Mesenchymal stem cell (in vitro differentiated cells and primary cell): ENCODE measurements at regions not wholly inside any gene's neighbourhood (a gene's known extent, or its start where the extent isn't known, plus 50 kb on each side); places are given as distances from the start of the nearest gene placed in this dataset.

Experiments used
- DNase-seq: peaks from one replicate; pipeline ENCODE4 v3.0.0-alpha.2; 2013
- H2AFZ ChIP-seq: one replicate; pipeline ENCODE4 v1.6.1; 2013; ENCODE audit warnings: low read depth, mild to moderate bottlenecking, control low read depth, inconsistent platforms, low read length, moderate library complexity
- H2AK5ac ChIP-seq: 2 replicates; pipeline ENCODE4 v1.6.1; 2013; ENCODE audit warnings: low read length, moderate library complexity, mild to moderate bottlenecking, inconsistent platforms; ENCODE audit not compliant: severe bottlenecking
- H2BK120ac ChIP-seq: one replicate; pipeline ENCODE4 v1.6.1; 2013; ENCODE audit warnings: low read depth, mild to moderate bottlenecking, inconsistent platforms, low read length, moderate library complexity
- H2BK12ac ChIP-seq, 2 experiments: one replicate each; pipeline ENCODE4 v1.6.1; 2013; ENCODE audit warnings: inconsistent platforms in 2 of 2, low read length in 2 of 2, mild to moderate bottlenecking in 2 of 2, moderate library complexity in 2 of 2, control low read depth in 1 of 2
- H2BK15ac ChIP-seq: one replicate; pipeline ENCODE4 v1.6.1; 2013; ENCODE audit warnings: mild to moderate bottlenecking, low read depth, inconsistent platforms; ENCODE audit not compliant: poor library complexity, severe bottlenecking
- H2BK5ac ChIP-seq: 2 replicates; pipeline ENCODE4 v1.6.1; 2013; ENCODE audit warnings: low read depth, mild to moderate bottlenecking, low read length, control low read depth, inconsistent platforms; ENCODE audit not compliant: poor library complexity, severe bottlenecking
- H3K14ac ChIP-seq, 2 experiments: one replicate each; pipeline ENCODE4 v1.6.1; 2013; ENCODE audit warnings: inconsistent platforms in 2 of 2, low read length in 2 of 2, control low read depth in 1 of 2, mild to moderate bottlenecking in 1 of 2, moderate library complexity in 1 of 2
- H3K18ac ChIP-seq, 2 experiments: one replicate each; pipeline ENCODE4 v1.6.1; 2013; ENCODE audit warnings: inconsistent platforms in 2 of 2, low read length in 2 of 2, control low read depth in 1 of 2, low read depth in 1 of 2, mild to moderate bottlenecking in 1 of 2
- H3K23ac ChIP-seq, 2 experiments: one replicate each; pipeline ENCODE4 v1.6.1; 2013; ENCODE audit warnings: inconsistent platforms in 2 of 2, low read length in 2 of 2, mild to moderate bottlenecking in 2 of 2, moderate library complexity in 2 of 2, control low read depth in 1 of 2
- H3K27ac ChIP-seq: 2 replicates; pipeline ENCODE4 v1.5.1; 2013; ENCODE audit warnings: mild to moderate bottlenecking, moderate library complexity, low read length, control low read depth, inconsistent platforms; ENCODE audit not compliant: poor library complexity, severe bottlenecking
- H3K27me3 ChIP-seq, 2 experiments: 2 replicates each; pipeline versions ENCODE4 v1.6.1 to v1.7.0; 2013; ENCODE audit warnings: low read length in 2 of 2, mild to moderate bottlenecking in 2 of 2, moderate library complexity in 2 of 2, control low read depth in 1 of 2, inconsistent platforms in 1 of 2; ENCODE audit not compliant: control insufficient read depth in 1 of 2, insufficient read depth in 1 of 2
- H3K36me3 ChIP-seq, 2 experiments: 2 replicates each; pipeline versions ENCODE4 v1.6.1 to v1.7.0; 2013; ENCODE audit warnings: low read length in 2 of 2, control low read depth in 1 of 2, inconsistent platforms in 1 of 2, low read depth in 1 of 2, mild to moderate bottlenecking in 1 of 2; ENCODE audit not compliant: insufficient read depth in 2 of 2, control insufficient read depth in 1 of 2
- H3K4ac ChIP-seq, 2 experiments: one replicate each; pipeline ENCODE4 v1.6.1; 2013; ENCODE audit warnings: inconsistent platforms in 2 of 2, low read length in 2 of 2, mild to moderate bottlenecking in 2 of 2, moderate library complexity in 2 of 2, control low read depth in 1 of 2, low read depth in 1 of 2
- H3K4me1 ChIP-seq: 2 replicates; pipeline ENCODE4 v1.6.1; 2013; ENCODE audit warnings: low read depth, low read length, control low read depth; ENCODE audit not compliant: control insufficient read depth, insufficient read depth
- H3K4me2 ChIP-seq: 2 replicates; pipeline ENCODE4 v1.6.1; 2013; ENCODE audit warnings: low read length, mild to moderate bottlenecking, inconsistent platforms; ENCODE audit not compliant: poor library complexity, severe bottlenecking
- H3K4me3 ChIP-seq, 2 experiments: 2 replicates each; pipeline versions ENCODE4 v1.5.1 to v1.7.0; 2013; ENCODE audit warnings: low read length in 2 of 2, mild to moderate bottlenecking in 2 of 2, control low read depth in 1 of 2, low read depth in 1 of 2; ENCODE audit not compliant: insufficient read depth in 1 of 2
- H3K79me1 ChIP-seq: replicated peaks from 2 replicates; pipeline ENCODE4 v1.6.1; 2013; ENCODE audit warnings: mild to moderate bottlenecking, control low read depth, low read length, inconsistent platforms; ENCODE audit not compliant: poor library complexity, severe bottlenecking
- H3K9ac ChIP-seq: 2 replicates; pipeline ENCODE4 v1.7.0; 2013; ENCODE audit warnings: mild to moderate bottlenecking, low read length, moderate library complexity
- H3K9me3 ChIP-seq: 2 replicates; pipeline ENCODE4 v1.7.0; 2013; ENCODE audit warnings: mild to moderate bottlenecking, low read length; ENCODE audit not compliant: control insufficient read depth
- H4K8ac ChIP-seq: one replicate; pipeline ENCODE4 v1.6.1; 2013; ENCODE audit warnings: inconsistent platforms, mild to moderate bottlenecking, low read length, moderate library complexity
- H4K91ac ChIP-seq: one replicate; pipeline ENCODE4 v1.6.1; 2013; ENCODE audit warnings: mild to moderate bottlenecking, low read length, inconsistent platforms
- WGBS: methylation state at CpG from one replicate; pipeline ENCODE4 v1.1.7; 2013; ENCODE audit warnings: mixed read lengths; 5-methylcytosine and 5-hydroxymethylcytosine counted together

- H3K4me1 ChIP-seq, result no peaks in the 10 kb centered on the region
- no peak overlapping the region for H2AFZ ChIP-seq
- H3K4me3 ChIP-seq, result no peak overlapping the region
- no peak for DNase-seq
- no peak overlapping the region for H3K18ac ChIP-seq
- H3K14ac ChIP-seq, result no peak overlapping the region
- no peak overlapping the region for H2BK15ac ChIP-seq
- no peak overlapping the region for H3K9ac ChIP-seq
- no peak overlapping the region for H2AK5ac ChIP-seq
- no peak overlapping the region for H3K23ac ChIP-seq
- no peaks in the 10 kb centered on the region for H3K9me3 ChIP-seq
- H3K36me3 ChIP-seq, result no peaks in the 10 kb centered on the region
- no peaks in the 10 kb centered on the region for H3K79me1 ChIP-seq
- H4K8ac ChIP-seq, result no peak overlapping the region
- no peak overlapping the region for H2BK5ac ChIP-seq
- no peak overlapping the region for H2BK12ac ChIP-seq
- no peak overlapping the region for H3K4ac ChIP-seq
- H3K27ac ChIP-seq, result no peak overlapping the region
- no peak overlapping the region for H4K91ac ChIP-seq
- H3K27me3 ChIP-seq, result no peaks in the 10 kb centered on the region
- no peak overlapping the region for H3K4me2 ChIP-seq
- no peak overlapping the region for H2BK120ac ChIP-seq
- WGBS, result 78% methylated on average over 3 of the region's 3 CpGs
Measured at GRCh38 chr6:97963193-97963592, 680.2 kb upstream of the MMS22L start.

GRCh38 chr6:97969065-97969464, 686.0 kb upstream of the MMS22L start:
- H3K18ac ChIP-seq, result no peak overlapping the region
- H4K8ac ChIP-seq, result no peak overlapping the region
- H2BK15ac ChIP-seq, result no peak overlapping the region
- no peaks in the 10 kb centered on the region for H3K79me1 ChIP-seq
- no peaks in the 10 kb centered on the region for H3K36me3 ChIP-seq
- H2AFZ ChIP-seq, result no peak overlapping the region
- no peak overlapping the region for H3K14ac ChIP-seq
- no peak overlapping the region for H3K23ac ChIP-seq
- H3K27ac ChIP-seq, result no peak overlapping the region
- H3K27me3 ChIP-seq, result no peaks in the 10 kb centered on the region
- no peak overlapping the region for H3K4ac ChIP-seq
- H3K4me1 ChIP-seq, result no peaks in the 10 kb centered on the region
- H4K91ac ChIP-seq, result no peak overlapping the region
- no peak overlapping the region for H2BK120ac ChIP-seq
- WGBS, result 60% methylated on average over 1 of the region's 1 CpG
- no peak overlapping the region for H3K9ac ChIP-seq
- no peaks in the 10 kb centered on the region for H3K9me3 ChIP-seq
- no peak overlapping the region for H3K4me3 ChIP-seq
- no peak overlapping the region for H2BK5ac ChIP-seq
- no peak overlapping the region for H2BK12ac ChIP-seq
- DNase-seq, result no peak
- H2AK5ac ChIP-seq, result no peak overlapping the region
- H3K4me2 ChIP-seq, result no peak overlapping the region

- Histone ChIP-seq H2AK5ac (no peak overlapping the region), H3K4me3 (no peak overlapping the region), H3K27ac (no peak overlapping the region), H2BK5ac (no peak overlapping the region), H4K8ac (no peak overlapping the region), H3K14ac (no peak overlapping the region), H3K23ac (no peak overlapping the region), H3K27me3 (no peaks in the 10 kb centered on the region), H3K36me3 (no peaks in the 10 kb centered on the region), H4K91ac (no peak overlapping the region), H3K79me1 (no peaks in the 10 kb centered on the region), H2BK15ac (no peak overlapping the region), H2AFZ (no peak overlapping the region), H2BK120ac (no peak overlapping the region), H2BK12ac (no peak overlapping the region), H3K4me1 (no peaks in the 10 kb centered on the region), H3K4ac (no peak overlapping the region), H3K18ac (no peak overlapping the region), H3K9ac (no peak overlapping the region), H3K4me2 (no peak overlapping the region), H3K9me3 (no peaks in the 10 kb centered on the region)
- no peak for DNase-seq
- 67% methylated on average over 2 of the region's 2 CpGs for WGBS
Measured at GRCh38 chr6:97977084-97977483, 694.1 kb upstream of the MMS22L start.

GRCh38 chr6:97978855-97979271, 695.8 kb upstream of the MMS22L start:
- Histone ChIP-seq H3K4me1 (no peaks in the 10 kb centered on the region), H2BK12ac (no peak overlapping the region), H2BK15ac (no peak overlapping the region), H2BK5ac (no peak overlapping the region), H3K23ac (no peak overlapping the region), H4K8ac (no peak overlapping the region), H3K4me2 (no peak overlapping the region), H3K79me1 (no peaks in the 10 kb centered on the region), H3K36me3 (no peaks in the 10 kb centered on the region), H3K9ac (no peak overlapping the region), H2BK120ac (no peak overlapping the region), H3K27ac (no peak overlapping the region), H3K4me3 (no peak overlapping the region), H3K18ac (no peak overlapping the region), H3K9me3 (no peaks in the 10 kb centered on the region), H4K91ac (no peak overlapping the region), H3K14ac (no peak overlapping the region), H2AFZ (no peak overlapping the region), H3K4ac (no peak overlapping the region), H3K27me3 (no peaks in the 10 kb centered on the region), H2AK5ac (no peak overlapping the region)
- DNase-seq, result no peak
- 76% methylated on average over 15 of the region's 15 CpGs for WGBS
